H1 (cell line): ENCODE measurements at regions not wholly inside any gene's neighbourhood (a gene's known extent, or its start where the extent isn't known, plus 50 kb on each side); places are given as distances from the start of the nearest gene placed in this dataset.

ENCODE experiments used
- CEBPB ChIP-seq: IDR thresholded peaks from 2 replicates; pipeline ENCODE4 v1.6.1; 2012; ENCODE audit warnings: low read depth, low read length
- CHD7 ChIP-seq: fragments of 300-600 bp; sonication (generic); IDR thresholded peaks from 2 replicates; pipeline ENCODE4 v1.7.1; 2012; ENCODE audit warnings: low read length, moderate library complexity, mild to moderate bottlenecking, inconsistent platforms; ENCODE audit not compliant: insufficient replicate concordance
- EZH2 ChIP-seq: fragments of 200-600 bp; sonication (generic); IDR thresholded peaks from 2 replicates; pipeline ENCODE4 v1.7.1; 2012; ENCODE audit warnings: low read depth, mild to moderate bottlenecking, moderate library complexity, low read length, inconsistent platforms; ENCODE audit not compliant: severe bottlenecking
- SRF ChIP-seq: IDR thresholded peaks from 2 replicates; pipeline ENCODE4 v1.6.1; 2011; ENCODE audit warnings: mild to moderate bottlenecking, low read depth, low read length, moderate library complexity
- ZNF274 ChIP-seq: IDR thresholded peaks from 2 replicates; pipeline ENCODE4 v1.7.0; 2012; ENCODE audit warnings: low read length, borderline replicate concordance; ENCODE audit errors: extremely low read depth

GRCh38 chr5:68708842-68709170 lies 385.0 kb upstream of the SLC30A5 start (continued):
- TF ChIP-seq CHD7 (no peak), EZH2 (no peak), ZNF274 (no peak), CEBPB (no peak), SRF (no peak)
